Choroid plexus epithelial cell (primary cell): ENCODE measurements at regions not wholly inside any gene's neighbourhood (a gene's known extent, or its start where the extent isn't known, plus 50 kb on each side); places are given as distances from the start of the nearest gene placed in this dataset.
"Not testable (repeated sequence)": the region's sequence is repeated elsewhere in the genome, so short reads cannot be mapped to it uniquely, and the experiment has no call there.

Experiments used
- DNase-seq: peaks from one replicate; pipeline ENCODE4 v3.0.0-alpha.2; 2010; ENCODE audit warnings: low read depth
- H3K4me3 ChIP-seq: 2 replicates; pipeline ENCODE4 v1.5.1; 2011; ENCODE audit warnings: low read depth, mild to moderate bottlenecking, control low read depth, low read length, moderate library complexity
- CTCF ChIP-seq: conservative IDR thresholded peaks from 2 replicates; pipeline ENCODE4 v1.5.1; 2011; ENCODE audit warnings: low read depth, mild to moderate bottlenecking, control low read depth, inconsistent platforms, low read length, moderate library complexity

- H3K4me3 ChIP-seq, result no peak overlapping the region
- TF ChIP-seq CTCF, result no peak
- DNase-seq, result peak; percentile 8
Measured at GRCh38 chr2:47720036-47720435, 62.9 kb upstream of the MSH6 start.

- no peak for DNase-seq
- no peak for TF ChIP-seq CTCF
- no peak overlapping the region for H3K4me3 ChIP-seq
Measured at GRCh38 chr2:47719099-47719498, 63.8 kb upstream of the MSH6 start.

GRCh38 chr2:47716307-47716706, 66.6 kb upstream of the MSH6 start:
- not testable (repeated sequence) for H3K4me3 ChIP-seq, DNase-seq
- TF ChIP-seq CTCF, result peak; percentile 25

- no peak for DNase-seq
- no peak for TF ChIP-seq CTCF
- no peak overlapping the region for H3K4me3 ChIP-seq
Measured at GRCh38 chr2:47715552-47715951, 67.4 kb upstream of the MSH6 start.

GRCh38 chr2:47708801-47709499, 74.0 kb upstream of the MSH6 start:
- DNase-seq, result no peak
- no peak for TF ChIP-seq CTCF

GRCh38 chr2:47704287-47704686, 78.7 kb upstream of the MSH6 start:
- no peak overlapping the region for H3K4me3 ChIP-seq
- DNase-seq, result no peak
- TF ChIP-seq CTCF, result no peak

More at GRCh38 chr2:47708801-47709499, 74.0 kb upstream of the MSH6 start:
- H3K4me3 ChIP-seq, result no peak overlapping the region

GRCh38 chr2:47699533-47700215, 83.3 kb upstream of the MSH6 start:
- TF ChIP-seq CTCF, result no peak
- DNase-seq, result no peak
- no peak overlapping the region for H3K4me3 ChIP-seq

- not testable (repeated sequence) for DNase-seq, H3K4me3 ChIP-seq
Measured at GRCh38 chr2:47698436-47698972, 84.4 kb upstream of the MSH6 start.

GRCh38 chr2:47697681-47698435, 85.1 kb upstream of the MSH6 start:
- not testable (repeated sequence) for H3K4me3 ChIP-seq, DNase-seq
